K562 (cell line): ENCODE measurements at regions not wholly inside any gene's neighbourhood (a gene's known extent, or its start where the extent isn't known, plus 50 kb on each side); places are given as distances from the start of the nearest gene placed in this dataset.

Experiments
- ATAC-seq: fragments of 200-7000 bp; cut with Tn5 transposase; 3 replicates; pipeline ENCODE4 v1.9.1; 2020; ENCODE audit warnings: moderate library complexity
- BruUV-seq: library from RNA; stranded (reverse); fragments of 400-500 nt; replicated peaks from 2 replicates; lab custom pipeline; 2021; lab: Mats Ljungman, UMichigan
- CTCF ChIA-PET: fragments of 300-600 bp; formaldehyde crosslinking; extraction: SDS; loops from one replicate; lab custom pipeline; 2021; ENCODE audit warnings: low intra/inter-chr PET ratio; lab: Yijun Ruan, JAX
- POLR2A ChIA-PET: fragments of 300-600, 350-650 bp; sonication (Branson Sonifier 250); formaldehyde crosslinking; extraction: SDS; loops from one replicate; lab custom pipeline; 2021; ENCODE audit warnings: antibody characterized with exemption, inconsistent platforms; lab: Yijun Ruan, JAX
- DNase-seq, 4 experiments: peaks; one replicate each; pipeline versions ENCODE4 v3.0.0 to v3.0.0-alpha.2; 2011 to 2018; ENCODE audit warnings: low spot score in 3 of 4, mixed read lengths in 3 of 4; ENCODE audit errors: extremely low read depth in 1 of 4
- FAIRE-seq: peaks from 2 replicates; lab custom pipeline; 2011; peaks lifted over from hg19 to GRCh38; lab: Jason Lieb, UNC
- H2AFZ ChIP-seq: 2 replicates; pipeline ENCODE4 v1.6.0; 2011; ENCODE audit warnings: low read depth, low read length, control low read depth, inconsistent platforms
- H3K27ac ChIP-seq: fragments of 200-600 bp; 3 replicates; pipeline ENCODE4 v1.8.0; 2011; ENCODE audit warnings: low read depth, mild to moderate bottlenecking, control low read depth, inconsistent platforms, low read length, moderate library complexity, mixed read lengths; ENCODE audit errors: extremely low read depth
- H3K27me3 ChIP-seq, 2 experiments: fragments of 300-600 bp in 1 of 2; 2 replicates in 1 of 2; 3 replicates in 1 of 2; pipeline versions ENCODE4 v1.6.0 to v1.8.0; 2011; ENCODE audit warnings: inconsistent platforms in 2 of 2, low read length in 2 of 2, mild to moderate bottlenecking in 1 of 2, mixed read lengths in 1 of 2, moderate library complexity in 1 of 2; ENCODE audit not compliant: control insufficient read depth in 2 of 2, insufficient read depth in 2 of 2
- H3K36me3 ChIP-seq: fragments of 300-600 bp; 3 replicates; pipeline ENCODE4 v1.8.0; 2011; ENCODE audit warnings: mild to moderate bottlenecking, low read length, inconsistent platforms; ENCODE audit not compliant: control insufficient read depth, insufficient read depth
- H3K4me1 ChIP-seq, 2 experiments: fragments of 200-600 bp in 1 of 2; replicated peaks in 1 of 2; 2 replicates in 1 of 2; 3 replicates in 1 of 2; pipeline versions ENCODE4 v1.5.1 to v1.8.0; 2011; ENCODE audit warnings: inconsistent platforms in 2 of 2, low read length in 2 of 2, mild to moderate bottlenecking in 1 of 2, mixed read lengths in 1 of 2, moderate library complexity in 1 of 2; ENCODE audit not compliant: control insufficient read depth in 2 of 2, insufficient read depth in 2 of 2
- H3K4me2 ChIP-seq: 2 replicates; pipeline ENCODE4 v1.6.1; 2011; ENCODE audit warnings: low read length, control low read depth, inconsistent platforms, mixed read lengths; ENCODE audit not compliant: insufficient read depth
- H3K4me3 ChIP-seq: fragments of 200-600 bp; sonication (generic), shearing (Covaris generic); 2 replicates; pipeline ENCODE4 v1.5.1; 2016; ENCODE audit warnings: control low read depth, inconsistent platforms
- H3K79me2 ChIP-seq: fragments of 200-600 bp; 3 replicates; pipeline ENCODE4 v1.8.0; 2011; ENCODE audit warnings: low read length, inconsistent platforms; ENCODE audit not compliant: control insufficient read depth, insufficient read depth
- H3K9ac ChIP-seq, 2 experiments: 2 replicates each; pipeline versions ENCODE4 v1.6.0 to v1.6.1; 2011; ENCODE audit warnings: low read depth in 2 of 2, low read length in 2 of 2, control low read depth in 1 of 2, inconsistent platforms in 1 of 2, mild to moderate bottlenecking in 1 of 2, mixed read lengths in 1 of 2; ENCODE audit not compliant: insufficient read depth in 1 of 2
- H3K9me1 ChIP-seq: one replicate; pipeline ENCODE4 v1.6.0; 2011; ENCODE audit warnings: inconsistent platforms, mild to moderate bottlenecking, low read length, moderate library complexity; ENCODE audit not compliant: control insufficient read depth, insufficient read depth
- H3K9me3 ChIP-seq: replicated peaks from 2 replicates; pipeline ENCODE4 v1.5.1; 2011; ENCODE audit warnings: low read depth, low read length, inconsistent platforms; ENCODE audit not compliant: control insufficient read depth, insufficient read depth
- H4K20me1 ChIP-seq: replicated peaks from 2 replicates; pipeline ENCODE4 v1.6.1; 2011; ENCODE audit warnings: low read length, inconsistent platforms, mixed read lengths; ENCODE audit not compliant: control insufficient read depth, insufficient read depth
- CBFA2T2 ChIP-seq: fragments of 450-650 bp; conservative IDR thresholded peaks from 2 replicates; pipeline ENCODE4 v1.6.1; 2017; ENCODE audit warnings: mild to moderate bottlenecking
- FOXA1 ChIP-seq: fragments of 450-650 bp; IDR thresholded peaks from 2 replicates; pipeline ENCODE4 v1.6.1; 2016; ENCODE audit warnings: mild to moderate bottlenecking, borderline replicate concordance
- FOXJ2 ChIP-seq: fragments of 200-800 bp; sonication (Bioruptor generic); IDR thresholded peaks from 2 replicates; pipeline ENCODE4 v1.6.1; 2016; ENCODE audit warnings: missing genetic modification characterization, missing compliant biosample characterization
- FOXK2 ChIP-seq, 2 experiments: fragments of 450-650 bp; IDR thresholded peaks in 1 of 2; conservative IDR thresholded peaks in 1 of 2; 2 replicates each; pipeline ENCODE4 v1.6.1; 2016; ENCODE audit warnings: low read depth in 2 of 2, mild to moderate bottlenecking in 1 of 2
- L3MBTL2 ChIP-seq: fragments of 450-650 bp; IDR thresholded peaks from 2 replicates; pipeline ENCODE4 v1.6.1; 2016; ENCODE audit warnings: mild to moderate bottlenecking, moderate library complexity
- NR2C1 ChIP-seq, 2 experiments: fragments of 450-650 bp; IDR thresholded peaks; 2 replicates each; pipeline ENCODE4 v1.6.1; 2017; ENCODE audit warnings: mild to moderate bottlenecking in 2 of 2, antibody characterized with exemption in 1 of 2, inconsistent platforms in 1 of 2, missing compliant biosample characterization in 1 of 2, missing genetic modification characterization in 1 of 2
- PHF20 ChIP-seq: fragments of 450-650 bp; IDR thresholded peaks from 2 replicates; pipeline ENCODE4 v1.6.1; 2018; ENCODE audit not compliant: partially characterized antibody
- RBM39 ChIP-seq: fragments of 200-400 bp; formaldehyde crosslinking; optimal IDR thresholded peaks from 2 replicates; pipeline ENCODE3; 2018; ENCODE audit warnings: low read depth, low read length
- SAP30 ChIP-seq: fragments of 200-600 bp; sonication (generic); IDR thresholded peaks from 2 replicates; pipeline ENCODE4 v1.6.1; 2012; ENCODE audit warnings: borderline replicate concordance, low read depth, mild to moderate bottlenecking, moderate library complexity, low read length, control low read depth, inconsistent platforms; ENCODE audit not compliant: insufficient read depth, poor library complexity, severe bottlenecking
- ZNF184 ChIP-seq: sonication (generic); formaldehyde crosslinking; IDR thresholded peaks from 2 replicates; pipeline ENCODE4 v1.5.0; 2020; ENCODE audit warnings: missing genetic modification reagents
- ZNF311 ChIP-seq: fragments of 250-450 bp; sonication (Bioruptor Pico); IDR thresholded peaks from 2 replicates; pipeline ENCODE4 v1.4.0; 2020; ENCODE audit warnings: mild to moderate bottlenecking, moderate library complexity
- ZNF75A ChIP-seq: fragments of 450-650 bp; formaldehyde crosslinking; IDR thresholded peaks from 2 replicates; pipeline ENCODE4 v1.4.0; 2020; ENCODE audit warnings: mild to moderate bottlenecking
- WGBS: fragments of 100-300 bp; shearing (Covaris generic); methylation state at CpG from one replicate; pipeline ENCODE4 v1.1.6; 2016; ENCODE audit warnings: low coverage, mixed read lengths; ENCODE audit not compliant: insufficient coverage; ENCODE audit errors: missing lambda C conversion rate; 5-methylcytosine and 5-hydroxymethylcytosine counted together
- in situ Hi-C: fragments of 300-500 bp; cut with MboI; formaldehyde crosslinking; loops from 4 replicates; pipeline ENCODE4 v1.15.0; 2018; ENCODE audit warnings: inconsistent platforms, mixed read lengths
- intact Hi-C: fragments of 100-400 bp; cut with micrococcal nuclease; formaldehyde crosslinking; loops from 2 replicates; pipeline ENCODE4 v1.14.2; 2022

DNA sequence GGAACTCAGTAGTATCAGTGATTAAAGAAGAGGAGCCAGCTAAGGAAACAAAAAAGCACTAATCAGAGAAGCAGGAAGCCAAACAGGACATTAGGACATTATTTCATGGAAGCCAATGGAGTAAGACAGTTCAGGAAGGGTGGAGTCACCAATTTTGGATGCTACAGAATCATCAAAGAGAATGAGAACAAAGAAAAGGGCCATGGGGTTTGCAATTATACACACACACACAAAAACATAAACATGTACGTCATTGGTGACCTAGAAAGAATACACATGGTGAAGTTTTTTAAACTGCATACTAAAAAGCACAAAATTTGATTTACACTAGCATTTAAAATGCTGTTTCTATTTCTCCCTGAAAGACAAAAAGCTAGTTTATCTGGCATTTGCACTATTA is 96.8 kb upstream of the MRPS30 start:
- in situ Hi-C loops: no loop called here
- no peak overlapping the region for H2AFZ ChIP-seq
- ChIA-PET CTCF (no interaction called here), POLR2A (no interaction called here)
- ATAC-seq: no peak
- no peaks in the 10 kb centered on the region for H3K9me3 ChIP-seq
- no peaks in the 10 kb centered on the region for H4K20me1 ChIP-seq
- no peak overlapping the region for H3K27ac ChIP-seq
- DNase-seq: no peak
- no peaks in the 10 kb centered on the region for H3K4me1 ChIP-seq
- WGBS: 0% methylated on average over 1 of the region's 1 CpG
- no peaks in the 10 kb centered on the region for H3K36me3 ChIP-seq
- no peaks in the 10 kb centered on the region for H3K9me1 ChIP-seq
- TF ChIP-seq FOXK2 (conservative IDR thresholded peaks at IDR 0.05 in 1 of 2, IDR thresholded peaks at IDR 0.05 in 1 of 2; ENCODE audit: low read depth in 2 of 2) (no peak), FOXJ2 (tag) (no peak), ZNF311 (no peak), RBM39 (no peak), CBFA2T2 (no peak), FOXA1 (no peak), ZNF184 (no peak), PHF20 (no peak), SAP30 (no peak), NR2C1 (IDR thresholded peaks at IDR 0.05) (no peak), NR2C1 (tag; IDR thresholded peaks at IDR 0.05) (no peak), L3MBTL2 (no peak), ZNF75A (no peak)
- no peak for FAIRE-seq
- H3K9ac ChIP-seq: no peak overlapping the region
- no peaks in the 10 kb centered on the region for H3K79me2 ChIP-seq
- BruUV-seq: no TSS peak
- no peaks in the 10 kb centered on the region for H3K27me3 ChIP-seq
- no peak overlapping the region for H3K4me3 ChIP-seq
- no peak overlapping the region for H3K4me2 ChIP-seq
- intact Hi-C loops: no loop called here
